GM21381 (cell line): ENCODE measurements at regions not wholly inside any gene's neighbourhood (a gene's known extent, or its start where the extent isn't known, plus 50 kb on each side); places are given as distances from the start of the nearest gene placed in this dataset.

ENCODE experiments used
- ATAC-seq: cut with Tn5 transposase; IDR thresholded peaks from one replicate; pipeline ENCODE4 v1.9.1; 2021; ENCODE audit warnings: mild to moderate bottlenecking, moderate library complexity; ENCODE audit not compliant: unreplicated experiment

DNA sequence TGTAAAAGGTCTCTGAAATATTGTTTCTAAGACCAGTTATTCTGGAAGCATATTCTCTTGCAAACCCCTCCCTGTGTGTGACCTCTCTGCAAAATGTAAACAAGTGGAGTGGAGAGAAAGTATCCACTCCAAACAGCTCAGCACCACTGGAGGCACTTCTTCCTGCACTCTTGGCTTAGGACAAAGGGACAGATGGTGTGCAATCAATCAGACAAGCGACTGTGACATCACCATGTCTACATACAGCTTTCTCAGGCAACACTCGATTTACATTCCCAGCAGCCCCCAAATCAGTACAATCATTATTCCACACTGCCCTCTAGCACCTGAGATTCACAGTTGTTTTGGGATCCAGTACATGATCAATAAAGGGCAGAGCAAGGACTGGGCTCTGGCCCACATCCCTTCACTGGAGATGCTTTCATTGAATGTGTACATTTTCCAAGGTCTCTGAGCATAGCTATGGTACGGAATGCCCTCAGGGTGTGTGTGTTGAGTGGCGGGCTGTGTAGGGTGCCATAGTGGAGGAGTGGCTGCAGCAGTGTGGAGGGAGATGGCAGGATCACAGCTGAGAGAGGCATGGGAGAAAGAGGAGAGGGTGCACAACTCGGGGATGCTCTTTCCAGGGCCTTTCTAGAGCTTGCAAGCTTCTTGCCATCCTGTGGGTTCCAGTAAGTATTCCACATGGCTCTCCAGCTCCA, 311.8 kb upstream of the ST6GAL2 start:
- ATAC-seq, result no peak

GRCh38 chr2:107202962-107203591, 317.1 kb upstream of the ST6GAL2 start:
- no peak for ATAC-seq

DNA sequence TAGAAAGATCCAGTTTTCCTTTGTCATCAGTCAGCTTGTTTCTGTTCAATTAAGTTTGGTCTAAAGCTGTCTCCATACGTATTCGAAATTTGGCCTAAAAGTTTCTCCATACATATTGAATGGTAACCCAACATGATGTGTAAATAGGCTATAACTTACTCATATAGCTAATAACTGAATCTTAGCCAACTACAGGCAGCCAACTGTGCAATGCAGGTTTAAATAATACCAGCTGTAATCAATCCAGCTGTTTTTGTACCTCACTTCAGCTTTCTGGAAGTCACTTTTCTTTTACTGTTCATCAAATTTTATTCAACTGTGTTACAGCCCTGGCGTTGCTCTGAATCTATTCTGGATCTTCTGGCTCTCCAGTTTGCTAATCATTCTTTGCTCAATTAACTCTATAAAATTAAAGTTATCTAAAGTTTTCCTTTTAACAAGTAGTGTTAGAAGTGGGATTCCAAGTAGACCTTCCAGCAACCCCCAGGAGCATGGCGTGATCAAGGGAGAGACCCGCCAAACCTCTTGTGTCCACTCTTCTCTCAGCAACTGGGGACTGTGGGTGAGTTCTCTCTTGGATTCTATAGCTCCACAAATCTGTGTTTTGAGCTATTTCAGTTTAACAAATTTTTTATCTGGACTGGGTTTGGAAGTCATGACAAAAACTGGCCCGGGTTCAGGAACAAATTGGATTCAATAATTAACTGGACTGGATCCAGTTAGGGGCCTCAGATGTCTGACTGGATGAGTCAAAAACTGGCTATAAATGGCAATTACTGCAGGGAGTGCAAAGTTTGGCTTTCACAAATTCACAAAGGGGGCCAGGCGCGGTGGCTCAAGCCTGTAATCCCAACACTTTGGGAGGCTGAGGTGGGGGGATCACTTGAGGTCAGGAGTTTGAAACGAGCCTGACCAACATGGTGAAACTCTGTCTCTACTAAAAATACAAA, 329.7 kb upstream of the ST6GAL2 start:
- ATAC-seq, result no peak

GRCh38 chr2:107218208-107218607, 332.2 kb upstream of the ST6GAL2 start:
- ATAC-seq, result no peak

- no peak for ATAC-seq
Measured at GRCh38 chr2:107222466-107222865, 336.5 kb upstream of the ST6GAL2 start.

DNA sequence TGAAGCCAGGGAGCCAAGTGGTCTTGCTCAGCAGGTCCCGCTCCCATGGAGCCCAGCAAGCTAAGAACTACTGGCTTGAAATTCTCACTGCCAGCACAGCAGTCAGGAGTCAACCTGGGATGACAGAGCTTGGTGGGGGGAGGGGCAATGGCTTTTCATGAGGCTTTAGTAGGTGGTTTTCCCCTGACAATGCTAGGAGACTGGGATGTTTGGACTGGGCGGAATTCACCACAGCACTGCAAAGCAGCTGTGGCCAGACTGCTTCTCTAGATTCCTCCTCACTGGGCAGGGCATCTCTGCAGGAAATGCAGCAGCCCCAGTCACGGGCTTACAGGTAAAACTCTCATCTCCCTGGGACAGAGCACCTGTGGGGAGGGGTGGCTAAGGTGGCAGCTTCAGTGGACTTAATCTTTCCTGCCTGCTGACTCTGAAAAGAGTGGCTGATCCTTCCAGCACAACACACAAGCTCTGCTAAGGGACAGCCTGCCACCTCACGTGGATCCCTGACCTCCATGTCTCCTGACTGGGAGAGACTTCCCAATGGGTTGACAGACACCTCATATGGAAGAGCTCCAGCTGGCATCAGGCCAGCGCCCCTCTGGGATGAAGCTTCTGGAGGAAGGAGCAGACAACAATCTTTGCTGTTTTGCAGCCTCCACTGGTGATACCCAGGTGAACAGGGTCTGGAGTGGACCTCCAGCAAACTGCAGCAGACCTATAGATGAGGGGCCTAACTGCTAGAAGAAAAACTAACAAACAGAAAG, 349.7 kb upstream of the ST6GAL2 start:
- ATAC-seq, result no peak

DNA sequence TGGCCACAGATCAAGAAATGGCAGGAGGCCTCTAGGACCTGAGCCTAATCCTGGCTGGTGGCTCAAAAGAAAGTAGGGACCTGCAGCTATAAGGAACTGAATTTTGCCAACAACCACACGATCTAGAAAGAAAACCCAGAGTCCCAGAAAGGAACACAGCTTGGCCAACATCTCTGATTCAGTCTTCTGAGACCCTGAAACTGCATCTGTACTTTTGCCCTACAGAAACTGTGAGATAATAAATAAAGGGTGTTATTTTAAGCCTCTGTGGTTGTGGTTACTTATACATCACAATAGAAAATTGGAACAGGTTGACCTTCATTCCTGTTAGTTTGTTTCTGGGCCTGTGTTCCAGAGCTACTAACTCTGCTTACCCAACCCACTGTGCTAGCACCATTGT, 356.8 kb upstream of the ST6GAL2 start:
- no peak for ATAC-seq

DNA sequence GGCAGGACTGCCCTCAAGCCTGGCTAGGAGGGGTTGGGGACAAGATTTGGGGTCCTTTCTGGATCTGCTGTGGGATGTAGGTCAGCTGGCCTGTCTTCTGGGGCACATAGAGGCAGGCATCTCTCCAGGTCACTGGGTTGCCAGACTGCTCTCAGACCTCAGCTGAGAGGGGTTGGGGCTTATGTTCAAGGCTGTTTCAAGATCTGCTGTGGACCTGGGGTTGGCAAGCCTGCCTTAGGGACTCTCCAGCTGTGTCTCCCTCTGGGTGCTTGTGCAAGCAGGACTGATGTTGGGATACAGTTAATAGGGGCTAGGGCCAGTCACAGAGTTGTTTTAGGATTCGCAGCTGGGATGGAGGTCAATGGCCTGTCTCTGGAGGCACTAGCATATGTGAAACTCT, 363.0 kb upstream of the ST6GAL2 start:
- no peak for ATAC-seq

DNA sequence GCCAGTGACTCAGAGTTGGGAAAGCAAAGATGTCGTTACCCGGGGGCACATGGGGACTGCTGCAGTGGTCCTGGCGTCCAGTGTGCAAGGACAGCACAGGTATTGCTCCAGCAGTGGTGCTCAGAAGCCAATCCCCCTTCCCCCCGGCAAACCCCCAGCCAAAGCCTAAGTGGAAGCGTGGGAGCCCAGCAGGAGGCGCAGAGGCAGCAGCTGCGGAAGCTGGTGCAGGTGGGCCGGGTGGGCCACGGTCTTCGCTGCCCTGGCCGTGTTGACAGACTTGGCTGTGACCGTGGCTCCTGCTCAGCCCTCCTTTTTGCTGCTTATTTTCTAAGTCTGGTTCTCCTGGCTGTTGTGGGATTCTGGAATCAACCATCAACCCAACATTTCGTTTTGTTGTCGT, 369.8 kb upstream of the ST6GAL2 start:
- ATAC-seq, result no peak

DNA sequence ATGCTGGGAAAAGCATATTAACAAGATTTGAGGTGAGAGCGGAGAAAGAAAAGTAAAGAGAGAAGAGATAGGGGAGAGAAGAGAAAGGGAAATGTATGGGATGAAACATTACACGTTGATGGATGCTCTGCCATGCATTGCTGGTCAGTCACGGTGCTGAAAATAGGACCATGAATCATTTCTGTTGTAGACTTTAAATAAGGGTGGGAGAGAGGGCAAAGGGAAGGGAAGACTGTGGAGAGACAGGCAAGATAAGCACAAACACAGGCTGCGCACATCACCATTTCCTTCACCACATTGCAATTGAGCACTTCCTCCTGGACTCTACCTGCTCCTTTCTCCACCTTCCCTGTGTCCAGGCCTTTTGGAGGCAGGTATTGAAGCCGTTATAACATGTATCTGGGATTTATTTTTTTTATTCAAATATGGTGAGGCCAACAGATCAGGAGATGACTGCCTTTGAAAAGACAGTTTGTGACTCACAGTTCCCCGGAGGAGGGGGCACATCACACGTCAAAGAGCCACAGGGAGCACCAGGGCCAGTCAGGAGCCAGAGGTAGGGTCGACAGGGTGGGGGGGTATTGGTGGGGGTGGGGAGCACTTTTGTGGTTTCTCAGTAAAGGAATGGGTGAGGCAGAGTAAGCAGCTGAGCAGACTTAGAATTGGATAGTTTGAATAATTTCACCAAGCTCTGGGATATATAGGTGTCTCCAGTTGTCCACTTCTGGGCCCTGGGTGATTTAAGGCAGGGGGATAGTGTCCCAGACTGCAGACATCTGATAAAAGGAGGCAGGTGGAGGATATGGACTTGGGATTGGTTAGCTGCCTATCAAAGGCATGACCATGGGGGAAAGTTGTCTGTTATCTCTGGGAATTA, 372.8 kb upstream of the ST6GAL2 start:
- no peak for ATAC-seq

DNA sequence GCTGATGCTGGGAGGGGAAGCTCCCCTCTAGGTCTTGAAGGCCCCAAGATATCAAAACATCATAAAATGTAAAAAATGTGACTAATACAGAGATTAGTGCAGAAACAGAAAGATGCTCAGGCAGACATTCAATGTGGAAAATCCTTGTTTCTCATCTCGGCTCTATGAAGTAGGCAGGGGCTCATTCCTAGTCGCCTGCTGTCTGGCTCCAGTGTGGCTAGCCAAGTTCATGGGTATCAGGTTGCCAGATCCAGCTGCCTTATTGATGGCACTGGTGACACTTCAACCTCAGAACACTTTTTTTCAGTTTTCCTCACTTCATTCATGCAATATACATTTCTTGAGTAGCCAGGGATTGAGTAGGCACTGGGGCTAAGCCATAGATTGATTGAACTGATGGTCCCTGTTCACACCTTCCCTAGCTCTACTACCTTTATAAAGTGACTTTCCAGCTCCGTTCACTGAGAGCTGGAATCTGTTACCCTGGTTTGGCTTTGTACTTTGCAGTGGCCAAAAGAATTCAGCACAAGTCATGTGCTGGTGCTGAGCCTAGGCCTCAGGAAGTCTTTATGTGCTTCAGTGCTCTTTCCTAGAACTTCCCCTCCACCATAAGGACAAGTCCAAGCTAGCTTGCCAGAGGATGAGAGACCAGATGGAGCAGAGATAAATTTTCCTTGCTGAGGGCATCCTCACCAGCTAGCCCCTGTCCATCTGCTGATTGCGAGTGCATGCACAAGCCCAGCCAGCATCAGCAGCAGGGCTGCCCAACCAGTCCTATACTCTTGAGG, 373.6 kb upstream of the ST6GAL2 start:
- no peak for ATAC-seq

DNA sequence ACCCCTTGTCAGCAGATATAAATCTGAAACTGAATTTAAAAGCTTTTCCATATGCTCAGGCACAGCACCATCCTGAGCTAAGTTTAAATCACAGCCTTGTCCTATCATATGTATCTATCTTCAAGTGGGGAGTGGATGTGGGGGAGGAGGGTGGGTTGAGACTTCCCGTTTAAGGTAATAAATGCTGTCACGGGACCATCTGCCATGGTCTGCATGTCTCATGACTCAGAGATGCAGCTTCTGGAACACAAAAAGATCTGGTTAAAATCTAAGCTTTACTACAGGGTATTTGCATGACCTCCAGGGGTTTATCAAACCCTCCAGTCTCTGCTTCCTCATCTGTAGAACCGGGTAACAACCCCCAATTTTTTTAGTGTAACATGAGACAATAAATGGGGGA, 377.7 kb upstream of the ST6GAL2 start:
- ATAC-seq, result no peak

DNA sequence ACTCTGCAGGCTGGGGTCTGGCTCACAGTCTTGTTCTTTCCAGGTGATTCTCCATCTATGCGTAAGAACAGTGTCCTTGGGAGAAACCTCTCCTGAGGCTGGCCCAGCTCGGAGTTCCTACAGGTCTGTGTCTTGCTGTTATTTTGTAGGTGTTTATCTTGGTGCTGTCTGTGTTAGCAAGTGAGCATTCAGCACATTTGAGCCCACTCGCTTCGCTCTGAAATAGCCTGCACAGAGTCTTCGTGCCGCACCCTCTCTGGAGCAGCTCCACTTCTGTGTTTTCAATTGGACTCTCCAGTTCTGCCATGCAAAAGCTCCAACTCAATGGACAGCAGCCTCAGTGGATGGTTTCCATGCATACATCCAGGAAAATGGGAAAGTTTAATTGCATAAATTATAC, 378.2 kb upstream of the ST6GAL2 start:
- no peak for ATAC-seq

DNA sequence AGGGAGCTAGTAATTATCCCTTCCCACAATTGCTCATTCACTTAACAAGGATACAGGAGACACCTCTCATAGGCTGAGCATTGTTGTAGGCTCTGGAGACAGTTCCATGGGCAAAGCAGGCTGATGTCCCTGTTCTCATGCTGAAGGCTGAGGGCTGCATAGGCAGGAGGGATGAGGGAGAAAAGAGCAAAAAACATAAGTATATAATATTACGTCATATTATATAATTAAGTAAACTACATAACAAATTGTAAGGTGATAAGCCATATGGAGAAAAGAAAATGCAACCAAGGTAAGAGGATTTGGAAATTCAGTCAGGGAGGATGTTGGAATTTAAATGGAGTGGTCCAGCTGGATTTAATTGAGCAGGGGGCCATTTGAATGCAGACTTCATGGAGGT, 380.6 kb upstream of the ST6GAL2 start:
- ATAC-seq, result no peak

DNA sequence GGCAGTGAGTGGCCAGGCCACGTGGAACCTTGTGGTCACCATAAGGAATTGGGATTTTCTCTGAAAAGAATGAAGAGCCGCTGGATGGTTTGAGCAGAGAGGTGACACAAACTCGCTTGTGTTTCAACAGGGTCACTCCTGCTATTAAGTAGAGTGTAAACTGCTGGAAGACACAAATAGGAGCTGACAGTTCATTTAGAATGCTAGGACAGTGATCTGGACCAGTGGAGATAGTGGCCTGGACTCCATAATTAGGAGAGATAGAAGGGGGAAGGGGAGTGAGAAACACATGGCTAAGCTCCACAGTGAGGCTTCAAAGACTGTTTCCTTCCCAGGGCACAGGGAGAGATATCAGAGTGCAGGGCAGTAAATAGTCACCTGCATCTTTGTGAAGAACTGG, 381.1 kb upstream of the ST6GAL2 start:
- no peak for ATAC-seq

DNA sequence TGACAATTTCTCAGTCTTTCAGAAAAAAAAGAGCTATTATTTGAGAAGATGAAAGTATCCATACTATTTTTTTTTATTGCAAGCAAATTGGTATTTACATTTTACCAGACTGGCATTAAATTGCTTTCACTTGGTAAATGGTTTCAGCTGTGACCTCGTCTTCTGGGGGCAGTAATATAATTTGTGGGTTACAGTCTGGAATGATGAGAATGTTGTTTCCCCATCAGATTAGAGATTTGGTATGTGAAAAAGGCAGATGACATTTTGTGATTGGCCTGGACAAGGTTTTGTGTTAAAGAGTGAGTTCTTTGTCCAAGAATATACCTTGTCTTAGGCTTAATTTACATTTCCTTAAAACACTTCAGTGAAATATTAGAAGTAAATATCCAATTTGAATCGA, 390.1 kb upstream of the ST6GAL2 start:
- ATAC-seq, result no peak

GRCh38 chr2:107278672-107279071, 392.7 kb upstream of the ST6GAL2 start:
- no peak for ATAC-seq

DNA sequence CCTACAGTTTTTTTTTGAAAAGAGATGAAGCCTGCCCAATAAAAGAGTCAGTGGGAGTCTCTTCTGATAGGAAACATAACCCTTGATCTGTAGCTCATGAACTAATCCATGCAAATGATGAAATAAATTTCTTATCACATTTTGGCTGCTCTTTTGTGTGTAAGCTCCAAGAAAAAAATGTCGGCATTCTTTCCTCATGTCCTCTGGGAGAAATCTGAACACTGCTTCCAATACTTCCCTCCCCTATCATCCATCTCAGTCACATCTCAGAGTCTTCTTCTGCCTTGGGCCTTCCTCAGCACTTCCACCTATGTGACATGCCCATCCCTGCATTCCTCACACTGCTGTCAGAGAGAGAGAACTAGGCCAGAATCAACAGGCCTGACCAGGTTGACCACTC, 395.7 kb upstream of the ST6GAL2 start:
- ATAC-seq, result no peak

GRCh38 chr2:107282135-107282534, 396.2 kb upstream of the ST6GAL2 start:
- no peak for ATAC-seq
